HG02763 (cell line): ENCODE measurements at regions not wholly inside any gene's neighbourhood (a gene's known extent, or its start where the extent isn't known, plus 50 kb on each side); places are given as distances from the start of the nearest gene placed in this dataset.

ENCODE experiments used
- ATAC-seq: cut with Tn5 transposase; IDR thresholded peaks from one replicate; pipeline ENCODE4 v1.9.1; 2021; ENCODE audit warnings: mild to moderate bottlenecking, moderate library complexity; ENCODE audit not compliant: unreplicated experiment

GRCh38 chr12:125222876-125223275 lies 157.6 kb downstream of the AACS start:
- no peak for ATAC-seq

- no peak for ATAC-seq
Measured at GRCh38 chr12:125225641-125226040, 160.4 kb downstream of the AACS start.

- no peak for ATAC-seq
Measured at GRCh38 chr12:125228519-125229260, 163.5 kb downstream of the AACS start.

GRCh38 chr12:125229878-125230530 lies 164.8 kb downstream of the AACS start:
- ATAC-seq: no peak

GRCh38 chr12:125233319-125233718 lies 168.1 kb downstream of the AACS start:
- no peak for ATAC-seq

GRCh38 chr12:125239563-125239962 lies 174.3 kb downstream of the AACS start:
- no peak for ATAC-seq

- no peak for ATAC-seq
Measured at GRCh38 chr12:125240717-125241116, 175.5 kb downstream of the AACS start.

- no peak for ATAC-seq
Measured at GRCh38 chr12:125243811-125244210, 178.6 kb downstream of the AACS start.

- no peak for ATAC-seq
Measured at GRCh38 chr12:125244338-125244737, 179.1 kb downstream of the AACS start.

- ATAC-seq: no peak
Measured at GRCh38 chr12:125245581-125246557, 180.6 kb downstream of the AACS start.

GRCh38 chr12:125247477-125247876 lies 182.2 kb downstream of the AACS start:
- no peak for ATAC-seq

- no peak for ATAC-seq
Measured at GRCh38 chr12:125249066-125249824, 184.0 kb downstream of the AACS start.

- no peak for ATAC-seq
Measured at GRCh38 chr12:125249932-125250331, 184.7 kb downstream of the AACS start.

GRCh38 chr12:125254236-125254635 lies 189.0 kb downstream of the AACS start:
- no peak for ATAC-seq

- no peak for ATAC-seq
Measured at GRCh38 chr12:125254856-125255255, 189.6 kb downstream of the AACS start.

- ATAC-seq: no peak
Measured at GRCh38 chr12:125255935-125256633, 190.8 kb downstream of the AACS start.

GRCh38 chr12:125256634-125256936 lies 191.3 kb downstream of the AACS start:
- no peak for ATAC-seq

GRCh38 chr12:125259178-125259867 lies 194.1 kb downstream of the AACS start:
- no peak for ATAC-seq

- no peak for ATAC-seq
Measured at GRCh38 chr12:125262851-125263250, 197.6 kb downstream of the AACS start.

GRCh38 chr12:125263385-125263784 lies 198.2 kb downstream of the AACS start:
- no peak for ATAC-seq
